ENCODE measurements at regions not wholly inside any gene's neighbourhood (a gene's known extent, or its start where the extent isn't known, plus 50 kb on each side); places are given as distances from the start of the nearest gene placed in this dataset.

DNA sequence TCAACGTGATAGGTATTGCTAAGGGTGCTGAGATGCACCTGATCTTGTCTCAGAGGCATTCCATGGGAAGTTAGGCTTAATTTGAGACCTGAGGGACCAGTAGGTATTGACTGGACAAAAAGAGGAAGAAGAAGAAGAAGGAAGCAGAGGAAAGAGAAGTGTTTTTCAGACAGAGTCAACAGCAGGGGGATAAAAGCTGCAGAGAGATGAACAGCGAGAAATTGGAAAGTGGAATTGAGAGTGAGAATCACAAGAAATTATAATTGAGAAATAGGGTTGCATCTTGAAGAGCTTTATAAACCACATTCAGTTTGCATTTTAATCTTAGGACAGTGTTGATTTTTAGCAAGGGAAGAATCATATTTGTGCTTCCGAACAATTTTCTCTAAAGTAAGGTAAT lies 254.0 kb downstream of the CD83 start:
- Histone ChIP-seq H2BK120ac (ENCODE audit: low read depth, low read length, poor library complexity, severe bottlenecking) (no peak overlapping the region), H3K9me3 (ENCODE audit: control insufficient read depth, low read depth, low read length) (peaks cover 3% of the 10 kb centered on the region), H2AK5ac (ENCODE audit: insufficient read length, low read length) (no peak overlapping the region), H4K91ac (ENCODE audit: insufficient read length, low read depth, low read length) (no peak overlapping the region), H2BK12ac (ENCODE audit: insufficient read length, low read depth, low read length) (no peak overlapping the region), H3K14ac (ENCODE audit: insufficient read depth, low read length) (no peak overlapping the region), H3K23me2 (ENCODE audit: insufficient read length, low read depth, low read length, poor library complexity, severe bottlenecking) (no peaks in the 10 kb centered on the region), H4K5ac (ENCODE audit: insufficient read length, low read depth, low read length) (no peak overlapping the region), H4K8ac (replicated peaks; ENCODE audit: insufficient read length, low read depth, low read length) (no peak overlapping the region), H2BK5ac (ENCODE audit: insufficient read length, low read length) (no peak overlapping the region), H3T11ph (ENCODE audit: low read length) (no peak overlapping the region), H3K9ac (ENCODE audit: extremely low read depth, insufficient read length, low read length) (no peak overlapping the region), H3K56ac (ENCODE audit: insufficient read length, low read depth, low read length) (no peak overlapping the region), H3K27me3 (ENCODE audit: insufficient read depth, low read length) (no peaks in the 10 kb centered on the region), H2BK15ac (ENCODE audit: low read depth, low read length) (no peak overlapping the region), H2AFZ (ENCODE audit: low read length) (no peak overlapping the region), H3K18ac (ENCODE audit: insufficient read length, low read depth, low read length) (no peak overlapping the region), H2BK20ac (ENCODE audit: low read depth, low read length, poor library complexity, severe bottlenecking) (no peak overlapping the region), H3K79me1 (ENCODE audit: insufficient read depth, low read depth, low read length, poor library complexity, severe bottlenecking) (no peaks in the 10 kb centered on the region), H3K79me2 (ENCODE audit: insufficient read depth, low read length) (no peaks in the 10 kb centered on the region), H3K4me1 (ENCODE audit: insufficient read depth, low read length) (peaks cover 15% of the 10 kb centered on the region; the same call in 1 of the 2 replicates), H3K4ac (ENCODE audit: low read depth, low read length) (no peak overlapping the region), H3K23ac (ENCODE audit: insufficient read length, low read depth, low read length) (no peak overlapping the region), H3K4me2 (ENCODE audit: insufficient read depth, insufficient read length, low read length) (no peak overlapping the region), H4K20me1 (ENCODE audit: control insufficient read depth, insufficient read depth, insufficient read length) (no peaks in the 10 kb centered on the region), H3K27ac (ENCODE audit: insufficient read length, low read depth, low read length) (no peak overlapping the region)
- H3K4me1 Mint-ChIP-seq, result peaks cover 38 to 52% of the 10 kb centered on the region in 2 experiments
- H3K9me3 Mint-ChIP-seq, result peaks cover 13 to 18% of the 10 kb centered on the region in 2 experiments
- H3K27me3 Mint-ChIP-seq (ENCODE audit: low read depth), result peaks cover 3% of the 10 kb centered on the region
- H3K27ac Mint-ChIP-seq, result no peak overlapping the region
- TF ChIP-seq, protein P1, sequence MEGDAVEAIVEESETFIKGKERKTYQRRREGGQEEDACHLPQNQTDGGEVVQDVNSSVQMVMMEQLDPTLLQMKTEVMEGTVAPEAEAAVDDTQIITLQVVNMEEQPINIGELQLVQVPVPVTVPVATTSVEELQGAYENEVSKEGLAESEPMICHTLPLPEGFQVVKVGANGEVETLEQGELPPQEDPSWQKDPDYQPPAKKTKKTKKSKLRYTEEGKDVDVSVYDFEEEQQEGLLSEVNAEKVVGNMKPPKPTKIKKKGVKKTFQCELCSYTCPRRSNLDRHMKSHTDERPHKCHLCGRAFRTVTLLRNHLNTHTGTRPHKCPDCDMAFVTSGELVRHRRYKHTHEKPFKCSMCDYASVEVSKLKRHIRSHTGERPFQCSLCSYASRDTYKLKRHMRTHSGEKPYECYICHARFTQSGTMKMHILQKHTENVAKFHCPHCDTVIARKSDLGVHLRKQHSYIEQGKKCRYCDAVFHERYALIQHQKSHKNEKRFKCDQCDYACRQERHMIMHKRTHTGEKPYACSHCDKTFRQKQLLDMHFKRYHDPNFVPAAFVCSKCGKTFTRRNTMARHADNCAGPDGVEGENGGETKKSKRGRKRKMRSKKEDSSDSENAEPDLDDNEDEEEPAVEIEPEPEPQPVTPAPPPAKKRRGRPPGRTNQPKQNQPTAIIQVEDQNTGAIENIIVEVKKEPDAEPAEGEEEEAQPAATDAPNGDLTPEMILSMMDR (conservative IDR thresholded peaks at IDR 0.05), result no peak
- WGBS (ENCODE audit: extremely low coverage, insufficient read length, low lambda C conversion rate), result no CpG with 5 or more reads among the region's 3 CpGs
- no peak overlapping the region for H3K4me3 Mint-ChIP-seq
- peaks cover 2 to 18% (median 15%) of the 10 kb centered on the region in 3 experiments; a peak in 6 of 7 replicates for H3K36me3 Mint-ChIP-seq (ENCODE audit: insufficient read depth in 1 of 3, low read depth in 3 of 3)
- no peak for DNase-seq
